Myocyte (in vitro differentiated cells): ENCODE measurements at regions not wholly inside any gene's neighbourhood (a gene's known extent, or its start where the extent isn't known, plus 50 kb on each side); places are given as distances from the start of the nearest gene placed in this dataset. TPM values are rescaled to one million over a fixed set of nuclear protein-coding genes. Genes with fewer than 3 reads are reported as not detected.

Experiments used
- DNase-seq: peaks from one replicate; pipeline ENCODE4 v3.0.0-alpha.2; 2012; ENCODE audit warnings: low read depth
- microRNA counts: library from miRNA; unstranded; fragments of <30 nt; microRNA quantifications from one replicate; lab custom pipeline; 2016
- microRNA-seq: library from miRNA; unstranded; fragments of <30 nt; microRNA quantifications from one replicate; pipeline ENCODE4, GENCODE V29; 2016

DNA sequence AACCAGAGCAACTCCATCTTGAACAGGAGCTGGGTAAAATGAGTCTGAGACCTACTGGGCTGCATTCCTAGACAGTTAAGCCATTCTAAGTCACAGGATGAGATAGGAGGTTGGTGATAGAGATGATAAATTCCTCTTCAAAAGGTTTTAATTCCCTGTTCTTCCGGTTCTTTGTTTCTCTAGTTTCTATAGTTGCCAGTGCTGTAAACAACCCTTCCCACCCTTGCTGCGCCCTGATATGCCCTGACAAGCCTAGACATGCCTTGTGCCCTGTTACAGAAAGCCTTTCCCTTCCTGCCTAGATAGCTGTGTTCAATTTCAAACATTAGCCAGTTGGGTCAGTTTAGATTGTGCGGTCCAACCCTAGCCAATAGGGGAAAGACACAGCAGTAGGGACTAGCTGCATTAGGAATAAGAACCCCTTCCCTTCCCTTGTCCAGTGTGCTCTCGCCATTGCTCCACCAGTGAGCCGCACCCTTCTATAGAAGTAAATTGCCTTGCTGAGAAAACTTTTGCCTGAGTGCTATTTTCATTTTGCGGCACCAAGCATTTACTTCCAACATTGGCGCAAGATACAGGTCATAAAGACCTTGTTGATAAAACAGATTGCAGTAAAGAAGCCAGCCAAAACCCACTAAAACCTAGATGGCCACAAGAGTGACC, 52.5 kb upstream of the CCN2 start:
- DNase-seq = no peak

MicroRNA genes in the stretch of these regions (microRNA counts, 767-probe panel; counts per million panel counts)
- not detected for microRNA hsa-miR-548aj-3p (lab: Ali Mortazavi, UCI)

Small RNA genes lying in the stretch of these regions (microRNA-seq; reads per million reads assigned to microRNA genes)
- not detected for gene MIR548AJ1
